ENCODE measurements at regions not wholly inside any gene's neighbourhood (a gene's known extent, or its start where the extent isn't known, plus 50 kb on each side); places are given as distances from the start of the nearest gene placed in this dataset.
"Not testable (repeated sequence)": the region's sequence is repeated elsewhere in the genome, so short reads cannot be mapped to it uniquely, and the experiment has no call there.

DNA sequence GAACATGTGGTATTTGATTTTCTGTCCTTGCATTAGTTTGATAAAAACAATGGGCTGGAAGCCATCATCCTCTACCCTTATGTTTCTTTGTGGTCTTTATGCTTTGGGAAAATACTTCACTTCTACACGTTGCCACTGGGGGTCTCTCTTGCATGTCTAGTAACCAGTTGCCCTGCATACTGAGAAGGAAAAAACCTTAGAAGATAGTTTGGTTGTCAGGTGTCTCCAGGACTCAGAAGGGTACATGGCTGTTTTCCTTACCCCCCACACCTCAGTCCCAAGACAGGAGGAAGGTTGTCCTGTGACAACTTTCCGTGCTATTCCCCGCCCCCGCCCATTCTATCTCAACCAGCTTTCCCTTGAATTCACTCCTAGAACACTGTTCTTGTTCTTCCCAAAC lies 62.1 kb upstream of the LANCL3 start:
- peak; percentile 3 for DNase-seq (ENCODE audit: low spot score)

- DNase-seq (ENCODE audit: low spot score) = not testable (repeated sequence)
Observed at GRCh38 chrX:37516512-37516911, 54.9 kb upstream of the LANCL3 start.

DNA sequence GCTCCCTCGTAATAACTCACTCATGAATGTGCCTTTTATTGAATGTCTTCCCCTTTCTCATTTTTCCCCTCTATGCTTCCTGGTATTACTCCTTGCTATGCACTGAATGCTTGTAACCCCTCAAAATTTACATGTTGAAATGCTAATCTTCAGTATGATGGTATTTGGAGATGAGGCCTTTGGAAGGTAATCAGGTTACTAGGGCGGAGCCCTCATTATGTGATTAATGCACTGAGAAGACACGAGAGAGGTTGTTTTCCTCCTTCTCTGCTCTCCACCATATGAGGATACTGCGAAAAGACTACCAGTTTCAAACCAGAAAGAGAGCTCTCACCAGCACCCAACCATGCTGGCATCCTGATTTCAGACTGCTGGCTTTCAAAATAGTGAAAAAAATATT lies 52.2 kb upstream of the LANCL3 start:
- not testable (repeated sequence) for DNase-seq (ENCODE audit: low spot score)

DNA sequence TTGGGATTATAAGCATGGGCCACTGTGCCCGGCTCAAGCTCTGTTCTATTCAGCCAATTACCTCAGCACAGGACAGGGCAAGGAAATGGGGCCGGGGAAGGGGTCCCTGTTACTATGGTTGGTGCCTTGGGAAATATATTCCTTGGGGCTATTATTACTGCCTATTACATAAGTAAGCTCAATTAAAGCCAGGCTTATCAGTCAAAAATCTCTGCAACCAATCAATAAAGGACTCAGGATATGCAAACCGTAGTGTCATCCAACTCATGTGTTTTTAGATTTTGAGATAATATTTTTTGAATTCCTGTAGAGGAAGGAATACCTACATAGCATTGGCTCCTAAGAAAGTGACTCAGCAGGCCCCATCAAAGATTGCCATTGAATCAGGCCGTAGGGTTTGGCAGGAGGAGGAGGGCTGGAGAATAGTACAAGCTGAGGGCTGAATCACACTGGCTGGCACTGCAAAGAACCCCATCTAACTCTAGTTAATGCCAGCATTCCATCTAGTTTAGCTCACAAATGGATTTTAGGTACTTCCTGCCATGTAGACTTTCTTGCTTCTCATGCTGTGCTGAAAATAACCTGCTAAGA lies 50.5 kb upstream of the LANCL3 start:
- not testable (repeated sequence) for DNase-seq (ENCODE audit: low spot score)
